GM23248 (cell line): ENCODE measurements at regions not wholly inside any gene's neighbourhood (a gene's known extent, or its start where the extent isn't known, plus 50 kb on each side); places are given as distances from the start of the nearest gene placed in this dataset.
A peak's percentile ranks its signal among the peaks of the same experiment; 100 is the strongest.

Source experiments
- DNase-seq: peaks from one replicate; pipeline ENCODE4 v3.0.0-alpha.2; 2015
- H2AFZ ChIP-seq: fragments of 200-600 bp; sonication (generic); 2 replicates; pipeline ENCODE4 v1.6.1; 2016; ENCODE audit warnings: antibody characterized with exemption
- H3F3A ChIP-seq: fragments of 200-600 bp; sonication (generic); 2 replicates; pipeline ENCODE4 v1.6.1; 2016; ENCODE audit warnings: mild to moderate bottlenecking, antibody characterized with exemption, mixed run types; ENCODE audit not compliant: insufficient read depth
- H3K27ac ChIP-seq: fragments of 200-600 bp; sonication (generic); 2 replicates; pipeline ENCODE4 v1.5.1; 2016; ENCODE audit warnings: mild to moderate bottlenecking
- H3K27me3 ChIP-seq: fragments of 200-600 bp; sonication (generic); replicated peaks from 2 replicates; pipeline ENCODE4 v1.6.1; 2016; ENCODE audit warnings: mild to moderate bottlenecking; ENCODE audit not compliant: insufficient read depth
- H3K36me3 ChIP-seq: fragments of 200-600 bp; sonication (generic); 2 replicates; pipeline ENCODE4 v1.6.1; 2016; ENCODE audit warnings: low read depth, mild to moderate bottlenecking
- H3K4me1 ChIP-seq: fragments of 200-600 bp; sonication (generic); 2 replicates; pipeline ENCODE4 v1.6.1; 2016; ENCODE audit warnings: mild to moderate bottlenecking; ENCODE audit not compliant: insufficient read depth
- H3K4me2 ChIP-seq: fragments of 200-600 bp; sonication (generic); one replicate; pipeline ENCODE4 v1.6.1; 2016; ENCODE audit warnings: mild to moderate bottlenecking; ENCODE audit not compliant: unreplicated experiment
- H3K4me3 ChIP-seq: fragments of 200-600 bp; sonication (generic); 2 replicates; pipeline ENCODE4 v1.5.1; 2016; ENCODE audit warnings: mild to moderate bottlenecking
- H3K79me2 ChIP-seq: fragments of 200-600 bp; sonication (generic); 2 replicates; pipeline ENCODE4 v1.6.1; 2016; ENCODE audit warnings: mild to moderate bottlenecking; ENCODE audit not compliant: insufficient read depth
- H3K9ac ChIP-seq: fragments of 200-600 bp; sonication (generic); 2 replicates; pipeline ENCODE4 v1.6.1; 2016; ENCODE audit warnings: mild to moderate bottlenecking
- H3K9me2 ChIP-seq: fragments of 200-600 bp; sonication (generic); 2 replicates; pipeline ENCODE4 v1.6.1; 2016; ENCODE audit warnings: mixed run types, mild to moderate bottlenecking, moderate library complexity; ENCODE audit not compliant: insufficient read depth
- H3K9me3 ChIP-seq: fragments of 200-600 bp; sonication (generic); one replicate; pipeline ENCODE4 v1.6.1; 2017; ENCODE audit warnings: low read depth
- H4K20me1 ChIP-seq: fragments of 200-600 bp; sonication (generic); 2 replicates; pipeline ENCODE4 v1.6.0; 2016; ENCODE audit not compliant: insufficient read depth
- EZH2 ChIP-seq: fragments of 200-600 bp; sonication (generic); IDR thresholded peaks from 2 replicates; pipeline ENCODE4 v1.6.1; 2018; ENCODE audit warnings: antibody characterized with exemption, mild to moderate bottlenecking; ENCODE audit not compliant: insufficient read depth, poor library complexity, severe bottlenecking
- EZH2phosphoT487 ChIP-seq: fragments of 200-600 bp; sonication (generic); IDR thresholded peaks from 2 replicates; pipeline ENCODE4 v1.6.1; 2018; ENCODE audit warnings: antibody characterized with exemption, moderate library complexity, mild to moderate bottlenecking, low read depth; ENCODE audit not compliant: insufficient read depth
- WGBS, 2 experiments: methylation state at CpG; one replicate each; pipeline ENCODE4 v1.1.6; 2015 to 2017; ENCODE audit warnings: low lambda C conversion rate in 2 of 2, low coverage in 1 of 2; ENCODE audit errors: missing lambda C conversion rate in 2 of 2; 5-methylcytosine and 5-hydroxymethylcytosine counted together
- in situ Hi-C: fragments of 300-500 bp; cut with MboI; formaldehyde crosslinking; loops from 2 replicates; pipeline ENCODE4 v1.15.0; 2020

DNA sequence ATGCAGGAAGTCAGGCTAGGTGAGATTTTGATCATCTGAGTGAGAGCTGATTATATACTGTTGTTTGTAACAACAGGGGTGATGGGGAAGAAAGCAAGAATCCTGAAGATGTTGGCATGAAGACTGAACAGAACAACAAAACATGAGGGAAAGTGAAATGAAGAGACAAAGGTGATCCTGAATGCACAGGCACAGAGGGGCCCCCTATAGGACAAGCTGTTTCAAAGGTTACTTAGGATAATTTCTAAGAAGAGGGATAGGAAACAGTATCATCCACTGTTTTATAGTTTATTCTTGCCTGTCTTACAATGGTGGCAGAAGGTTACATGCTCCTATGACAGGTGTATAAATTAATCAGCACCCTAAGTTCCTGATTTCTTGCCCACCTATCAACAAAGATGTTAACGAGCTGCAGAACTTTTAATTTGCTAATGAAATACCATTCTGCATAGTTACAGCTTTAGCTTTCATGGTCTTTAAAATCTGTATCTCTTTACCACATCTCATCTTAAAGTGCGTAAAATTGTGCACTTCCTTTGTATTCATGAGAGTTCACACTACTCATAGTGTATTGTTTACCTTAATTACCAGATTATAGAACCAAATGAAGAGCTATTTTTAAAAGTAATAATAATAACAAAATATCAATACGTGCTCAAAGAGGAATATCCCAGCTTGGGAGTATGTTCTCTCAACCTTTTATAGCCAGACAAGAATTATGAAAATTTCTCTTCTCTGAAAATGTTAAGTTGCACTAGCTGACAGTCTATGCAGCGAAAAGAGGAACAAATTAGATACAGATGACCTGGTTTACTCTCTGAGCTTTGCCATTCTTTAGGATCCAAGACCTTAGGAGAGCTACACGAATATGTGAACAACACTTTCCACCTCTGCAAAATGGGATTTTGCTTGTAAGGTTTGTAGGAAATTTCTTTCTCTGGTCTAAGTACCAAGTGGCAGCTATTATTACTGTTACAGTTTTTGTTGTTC, 192.5 kb downstream of the EDN1 start:
- Histone ChIP-seq H3K27me3 (no peaks in the 10 kb centered on the region), H3K79me2 (no peaks in the 10 kb centered on the region), H3K4me3 (no peak overlapping the region), H3F3A (peaks cover 11% of the 10 kb centered on the region), H2AFZ (no peak overlapping the region), H3K4me2 (peak overlapping the region; percentile 82), H3K36me3 (no peaks in the 10 kb centered on the region), H4K20me1 (no peaks in the 10 kb centered on the region), H3K27ac (peak overlapping the region; percentile 30; the same call in 1 of the 2 replicates), H3K4me1 (peaks cover 18% of the 10 kb centered on the region), H3K9me2 (no peaks in the 10 kb centered on the region), H3K9me3 (no peaks in the 10 kb centered on the region), H3K9ac (no peak overlapping the region)
- TF ChIP-seq EZH2phosphoT487 (no peak), EZH2 (no peak)
- DNase-seq: no peak
- in situ Hi-C loops: no loop called here
- 92 to 97% methylated on average over 5 of the region's 5 CpGs for WGBS, 2 experiments

DNA sequence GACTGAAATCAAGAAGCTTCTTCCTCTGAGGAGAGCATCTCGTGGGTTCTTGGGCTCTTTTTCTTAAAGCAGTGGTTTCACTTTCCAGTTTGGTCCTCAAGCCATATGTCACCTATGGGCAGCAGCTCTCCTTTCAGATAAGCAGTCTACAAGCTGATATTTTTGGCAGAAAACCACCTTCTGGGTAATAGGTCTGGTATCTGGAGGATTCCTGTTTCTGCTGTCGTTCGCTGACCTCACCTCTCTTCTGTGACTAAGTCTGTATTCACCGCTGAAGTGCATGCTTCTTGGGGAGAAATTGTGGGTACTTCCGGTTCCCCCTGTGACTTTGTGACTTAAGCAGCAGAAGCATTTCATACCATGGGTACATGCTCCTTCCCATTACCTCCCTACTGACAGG, 193.6 kb downstream of the EDN1 start:
- Histone ChIP-seq H3K9me3 (no peaks in the 10 kb centered on the region), H3K4me1 (peaks cover 18% of the 10 kb centered on the region), H3K36me3 (no peaks in the 10 kb centered on the region), H2AFZ (no peak overlapping the region), H3K4me2 (peak overlapping the region; percentile 82), H3K27ac (peak overlapping the region; percentile 30), H3K9ac (no peak overlapping the region), H3K27me3 (no peaks in the 10 kb centered on the region), H4K20me1 (no peaks in the 10 kb centered on the region), H3K4me3 (peak overlapping the region; percentile 52), H3K9me2 (no peaks in the 10 kb centered on the region), H3F3A (peaks cover 8% of the 10 kb centered on the region), H3K79me2 (no peaks in the 10 kb centered on the region)
- in situ Hi-C loops: no loop called here
- peak; percentile 94 for DNase-seq
- TF ChIP-seq EZH2phosphoT487 (no peak), EZH2 (no peak)
- 1% methylated on average over 5 of the region's 5 CpGs for WGBS, 2 experiments

DNA sequence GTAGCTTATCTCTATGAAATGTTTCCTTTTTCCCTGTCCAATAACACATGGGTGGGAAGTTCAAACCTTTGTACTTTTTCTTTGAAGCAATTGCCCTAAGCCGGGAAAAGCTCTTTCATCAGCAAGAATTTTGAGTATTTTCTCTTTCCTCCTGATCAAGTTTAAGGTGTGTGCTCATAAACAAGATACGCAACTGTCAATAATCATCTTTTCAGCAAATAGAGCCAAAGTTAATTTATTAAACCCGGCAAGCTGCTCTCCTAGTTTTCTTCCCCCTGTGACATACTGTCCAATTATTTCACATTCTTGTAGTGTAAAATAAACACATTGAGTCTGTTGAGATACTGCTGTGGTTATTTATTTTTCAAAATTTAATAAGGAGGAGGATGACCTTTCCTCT, 194.4 kb downstream of the EDN1 start:
- no peak overlapping the region for H2AFZ ChIP-seq
- H3K79me2 ChIP-seq: no peaks in the 10 kb centered on the region
- no peak overlapping the region for H3K4me2 ChIP-seq
- TF ChIP-seq EZH2 (no peak), EZH2phosphoT487 (no peak)
- 91 to 95% methylated on average over 3 of the region's 3 CpGs for WGBS, 2 experiments
- no peak for DNase-seq
- no peaks in the 10 kb centered on the region for H4K20me1 ChIP-seq
- no peaks in the 10 kb centered on the region for H3K9me2 ChIP-seq
- H3K9me3 ChIP-seq: no peaks in the 10 kb centered on the region
- H3K36me3 ChIP-seq: no peaks in the 10 kb centered on the region
- H3K27ac ChIP-seq: peak overlapping the region; percentile 11; the same call in 1 of the 2 replicates
- in situ Hi-C loops: no loop called here
- H3K9ac ChIP-seq: no peak overlapping the region
- peaks cover 8% of the 10 kb centered on the region for H3F3A ChIP-seq
- H3K4me1 ChIP-seq: peaks cover 18% of the 10 kb centered on the region
- H3K27me3 ChIP-seq: no peaks in the 10 kb centered on the region
- H3K4me3 ChIP-seq: no peak overlapping the region

DNA sequence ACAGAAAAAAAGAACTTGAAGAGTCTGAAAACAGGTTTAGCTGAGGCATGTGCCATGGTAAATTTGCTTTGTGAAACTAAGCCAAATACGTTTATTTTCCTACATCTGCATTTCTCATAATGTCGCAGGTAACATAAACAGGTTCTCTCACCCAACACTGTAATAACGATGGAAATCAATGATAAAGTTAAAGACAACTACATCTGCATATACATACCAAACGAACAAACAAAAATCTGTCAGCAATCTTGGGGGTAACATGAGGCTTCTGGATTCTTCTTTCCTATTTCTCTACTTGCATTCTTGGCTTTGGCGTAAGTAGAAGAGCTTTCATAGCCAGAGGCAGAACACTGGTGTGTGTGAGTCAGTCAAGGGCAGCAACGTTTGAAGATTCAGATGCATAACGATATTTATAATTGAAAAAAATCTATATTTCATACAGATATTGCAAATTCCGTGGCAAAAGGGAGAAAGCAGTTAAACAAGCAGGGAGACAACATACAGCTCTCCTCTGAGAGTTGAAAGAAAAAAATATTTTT, 195.1 kb downstream of the EDN1 start:
- TF ChIP-seq EZH2 (no peak), EZH2phosphoT487 (no peak)
- in situ Hi-C loops: no loop called here
- peaks cover 26% of the 10 kb centered on the region for H3K4me1 ChIP-seq
- no peak overlapping the region for H2AFZ ChIP-seq
- no peaks in the 10 kb centered on the region for H3K9me2 ChIP-seq
- no peaks in the 10 kb centered on the region for H3K36me3 ChIP-seq
- no peaks in the 10 kb centered on the region for H3K9me3 ChIP-seq
- DNase-seq: peak; percentile 27
- no peaks in the 10 kb centered on the region for H4K20me1 ChIP-seq
- no peak overlapping the region for H3K4me2 ChIP-seq
- H3K79me2 ChIP-seq: no peaks in the 10 kb centered on the region
- no peak overlapping the region for H3K4me3 ChIP-seq
- peaks cover 14% of the 10 kb centered on the region for H3F3A ChIP-seq
- no peaks in the 10 kb centered on the region for H3K27me3 ChIP-seq
- WGBS, 2 experiments: 80 to 81% methylated on average over 8 of the region's 8 CpGs
- no peak overlapping the region for H3K9ac ChIP-seq
- H3K27ac ChIP-seq: no peak overlapping the region
